Endothelial cell of umbilical vein (primary cell): ENCODE measurements at regions not wholly inside any gene's neighbourhood (a gene's known extent, or its start where the extent isn't known, plus 50 kb on each side); places are given as distances from the start of the nearest gene placed in this dataset.

ENCODE experiments used
- BruUV-seq: library from RNA; stranded (reverse); fragments of 400-500 nt; replicated peaks from 2 replicates; lab custom pipeline; 2021; lab: Mats Ljungman, UMichigan
- CTCF ChIA-PET: fragments of 300-600, 350-600 bp; sonication (Branson Sonifier 250); formaldehyde crosslinking; loops from one replicate; lab custom pipeline; 2021; ENCODE audit warnings: antibody characterized with exemption, inconsistent platforms; lab: Charles Lee
- POLR2A ChIA-PET: fragments of 300-600, 350-600 bp; sonication (Branson Sonifier 250); formaldehyde crosslinking; loops from one replicate; lab custom pipeline; 2021; ENCODE audit warnings: antibody characterized with exemption, inconsistent platforms; lab: Charles Lee
- DNase-seq: peaks from one replicate; pipeline ENCODE4 v3.0.0-alpha.2; 2011; ENCODE audit warnings: low read depth, low spot score
- FAIRE-seq: peaks from 2 replicates; lab custom pipeline; 2011; peaks lifted over from hg19 to GRCh38; lab: Jason Lieb, UNC
- H2AFZ ChIP-seq: 2 replicates; pipeline ENCODE4 v1.6.0; 2012; ENCODE audit warnings: low read depth, low read length, control low read depth, inconsistent platforms
- H3K27ac ChIP-seq: 2 replicates; pipeline ENCODE4 v1.5.1; 2011; ENCODE audit warnings: low read depth, mild to moderate bottlenecking, control low read depth, low read length, moderate library complexity; ENCODE audit not compliant: insufficient read depth
- H3K27me3 ChIP-seq, 2 experiments: 2 replicates each; pipeline versions ENCODE4 v1.6.0 to v1.6.1; 2011; ENCODE audit warnings: low read length in 2 of 2, mixed read lengths in 1 of 2; ENCODE audit not compliant: control insufficient read depth in 2 of 2, insufficient read depth in 2 of 2
- H3K36me3 ChIP-seq, 2 experiments: 2 replicates in 1 of 2; 3 replicates in 1 of 2; pipeline ENCODE4 v1.5.1; 2011; ENCODE audit warnings: low read length in 2 of 2, mild to moderate bottlenecking in 1 of 2, moderate library complexity in 1 of 2; ENCODE audit not compliant: control insufficient read depth in 2 of 2, insufficient read depth in 2 of 2; ENCODE audit errors: extremely low read depth in 1 of 2
- H3K4me1 ChIP-seq: 3 replicates; pipeline ENCODE4 v1.5.1; 2011; ENCODE audit warnings: mild to moderate bottlenecking, low read length; ENCODE audit not compliant: control insufficient read depth, insufficient read depth; ENCODE audit errors: extremely low read depth
- H3K4me2 ChIP-seq: 2 replicates; pipeline ENCODE4 v1.6.1; 2011; ENCODE audit warnings: low read length, control low read depth, mixed read lengths; ENCODE audit not compliant: insufficient read depth
- H3K4me3 ChIP-seq, 3 experiments: fragments of 200-600 bp in 1 of 3; sonication (generic), shearing (Covaris generic) in 1 of 3; replicated peaks in 1 of 3; 2 replicates each; pipeline ENCODE4 v1.5.1; 2011 to 2016; ENCODE audit warnings: control low read depth in 3 of 3, low read length in 3 of 3, mild to moderate bottlenecking in 2 of 3, inconsistent platforms in 1 of 3, low read depth in 1 of 3, moderate library complexity in 1 of 3; ENCODE audit not compliant: insufficient read depth in 1 of 3
- H3K79me2 ChIP-seq: 2 replicates; pipeline ENCODE4 v1.6.0; 2012; ENCODE audit warnings: low read length, inconsistent platforms; ENCODE audit not compliant: control insufficient read depth, insufficient read depth
- H3K9ac ChIP-seq: replicated peaks from 2 replicates; pipeline ENCODE3; 2011; ENCODE audit warnings: low read length, control low read depth; ENCODE audit not compliant: insufficient read depth; ENCODE audit errors: extremely low read depth
- H3K9me1 ChIP-seq: replicated peaks from 3 replicates; pipeline ENCODE4 v1.6.0; 2011; ENCODE audit warnings: mild to moderate bottlenecking, low read length; ENCODE audit not compliant: control insufficient read depth, insufficient read depth; ENCODE audit errors: extremely low read depth
- H3K9me3 ChIP-seq: replicated peaks from 2 replicates; pipeline ENCODE4 v1.5.1; 2012; ENCODE audit warnings: low read length, inconsistent platforms; ENCODE audit not compliant: control insufficient read depth, insufficient read depth
- H4K20me1 ChIP-seq: replicated peaks from 2 replicates; pipeline ENCODE3; 2011; ENCODE audit warnings: mild to moderate bottlenecking, low read length; ENCODE audit not compliant: control insufficient read depth, insufficient read depth; ENCODE audit errors: extremely low read depth
- EZH2 ChIP-seq: IDR thresholded peaks from 2 replicates; pipeline ENCODE4 v1.6.1; 2012; ENCODE audit warnings: borderline replicate concordance, low read depth, mild to moderate bottlenecking, moderate library complexity, low read length, inconsistent platforms; ENCODE audit not compliant: severe bottlenecking
- FOS ChIP-seq: IDR thresholded peaks from 2 replicates; pipeline ENCODE4 v1.6.1; 2011; ENCODE audit warnings: mild to moderate bottlenecking, low read length, moderate library complexity, borderline replicate concordance; ENCODE audit not compliant: insufficient read depth
- JUN ChIP-seq: IDR thresholded peaks from 2 replicates; pipeline ENCODE4 v1.6.1; 2011; ENCODE audit warnings: borderline replicate concordance, low read depth; ENCODE audit not compliant: insufficient read length, insufficient read depth
- MYC ChIP-seq: IDR thresholded peaks from one replicate; pipeline ENCODE4 v1.6.1; 2011; ENCODE audit warnings: mild to moderate bottlenecking, low read depth, low read length
- POLR2A ChIP-seq: IDR thresholded peaks from 2 replicates; pipeline ENCODE4 v1.6.1; 2012; ENCODE audit warnings: low read depth, mild to moderate bottlenecking, control low read depth, low read length
- POLR2AphosphoS5 ChIP-seq: IDR thresholded peaks from 2 replicates; pipeline ENCODE4 v1.6.1; 2012; ENCODE audit warnings: low read depth, mild to moderate bottlenecking, control low read depth, low read length, moderate library complexity; ENCODE audit not compliant: insufficient read depth
- dilution Hi-C: fragments of 300-500 bp; cut with MboI; formaldehyde crosslinking; loops from one replicate; pipeline ENCODE4 v1.15.0; 2019; ENCODE audit warnings: low sequenced_read_pairs; ENCODE audit not compliant: extremely low pct_ligation_motif_present
- intact Hi-C: fragments of 100-400 bp; cut with micrococcal nuclease; formaldehyde crosslinking; loops from one replicate; pipeline ENCODE4 v1.10.0; 2022
- TF ChIP-seq, protein P1 (sequence below): IDR thresholded peaks from 2 replicates; pipeline ENCODE4 v1.6.1; 2011; ENCODE audit not compliant: insufficient read depth, insufficient read length
- TF ChIP-seq, protein P2 (sequence below), 2 donors: IDR thresholded peaks; 1 replicate in 1 of 2; 2 replicates in 1 of 2; pipeline ENCODE4 v1.5.1; 2011; ENCODE audit warnings: low read length in 2 of 2, mild to moderate bottlenecking in 2 of 2, moderate library complexity in 2 of 2, control low read depth in 1 of 2, inconsistent platforms in 1 of 2, low read depth in 1 of 2; ENCODE audit not compliant: insufficient read depth in 1 of 2; ENCODE audit errors: extremely low read depth in 1 of 2

GRCh38 chr14:21804981-21805380, 131.4 kb upstream of the OR4E1 start:
- Histone ChIP-seq H2AFZ (no peak overlapping the region), H3K36me3 (no peaks in the 10 kb centered on the region), H4K20me1 (no peaks in the 10 kb centered on the region), H3K9me3 (no peaks in the 10 kb centered on the region), H3K79me2 (no peaks in the 10 kb centered on the region), H3K4me3 (no peak overlapping the region), H3K27ac (no peak overlapping the region), H3K9ac (no peak overlapping the region), H3K4me1 (no peaks in the 10 kb centered on the region), H3K27me3 (peaks cover 3% of the 10 kb centered on the region in 2 experiments), H3K9me1 (no peaks in the 10 kb centered on the region), H3K4me2 (no peak overlapping the region)
- no TSS peak for BruUV-seq
- ChIA-PET POLR2A (no interaction called here), CTCF (no interaction called here)
- TF ChIP-seq FOS (no peak), EZH2 (no peak), MYC (no peak), POLR2AphosphoS5 (no peak), POLR2A (no peak), JUN (no peak)
- TF ChIP-seq, protein P1, sequence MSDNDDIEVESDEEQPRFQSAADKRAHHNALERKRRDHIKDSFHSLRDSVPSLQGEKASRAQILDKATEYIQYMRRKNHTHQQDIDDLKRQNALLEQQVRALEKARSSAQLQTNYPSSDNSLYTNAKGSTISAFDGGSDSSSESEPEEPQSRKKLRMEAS: no peak
- TF ChIP-seq, protein P2, sequence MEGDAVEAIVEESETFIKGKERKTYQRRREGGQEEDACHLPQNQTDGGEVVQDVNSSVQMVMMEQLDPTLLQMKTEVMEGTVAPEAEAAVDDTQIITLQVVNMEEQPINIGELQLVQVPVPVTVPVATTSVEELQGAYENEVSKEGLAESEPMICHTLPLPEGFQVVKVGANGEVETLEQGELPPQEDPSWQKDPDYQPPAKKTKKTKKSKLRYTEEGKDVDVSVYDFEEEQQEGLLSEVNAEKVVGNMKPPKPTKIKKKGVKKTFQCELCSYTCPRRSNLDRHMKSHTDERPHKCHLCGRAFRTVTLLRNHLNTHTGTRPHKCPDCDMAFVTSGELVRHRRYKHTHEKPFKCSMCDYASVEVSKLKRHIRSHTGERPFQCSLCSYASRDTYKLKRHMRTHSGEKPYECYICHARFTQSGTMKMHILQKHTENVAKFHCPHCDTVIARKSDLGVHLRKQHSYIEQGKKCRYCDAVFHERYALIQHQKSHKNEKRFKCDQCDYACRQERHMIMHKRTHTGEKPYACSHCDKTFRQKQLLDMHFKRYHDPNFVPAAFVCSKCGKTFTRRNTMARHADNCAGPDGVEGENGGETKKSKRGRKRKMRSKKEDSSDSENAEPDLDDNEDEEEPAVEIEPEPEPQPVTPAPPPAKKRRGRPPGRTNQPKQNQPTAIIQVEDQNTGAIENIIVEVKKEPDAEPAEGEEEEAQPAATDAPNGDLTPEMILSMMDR (IDR thresholded peaks at IDR 0.05; ENCODE audit: extremely low read depth in 1 of 2, insufficient read depth in 1 of 2, low read depth in 1 of 2, low read length in 2 of 2): no peak
- intact Hi-C loops (no loop called here), dilution Hi-C loops (no loop called here)
- FAIRE-seq (no peak), DNase-seq (no peak)
